K562 (cell line): ENCODE measurements at regions not wholly inside any gene's neighbourhood (a gene's known extent, or its start where the extent isn't known, plus 50 kb on each side); places are given as distances from the start of the nearest gene placed in this dataset.

Experiments
- ATAC-seq: fragments of 200-7000 bp; cut with Tn5 transposase; 3 replicates; pipeline ENCODE4 v1.9.1; 2020; ENCODE audit warnings: moderate library complexity
- BruUV-seq: library from RNA; stranded (reverse); fragments of 400-500 nt; replicated peaks from 2 replicates; lab custom pipeline; 2021; lab: Mats Ljungman, UMichigan
- CTCF ChIA-PET: fragments of 300-600 bp; formaldehyde crosslinking; extraction: SDS; loops from one replicate; lab custom pipeline; 2021; ENCODE audit warnings: low intra/inter-chr PET ratio; lab: Yijun Ruan, JAX
- POLR2A ChIA-PET: fragments of 300-600, 350-650 bp; sonication (Branson Sonifier 250); formaldehyde crosslinking; extraction: SDS; loops from one replicate; lab custom pipeline; 2021; ENCODE audit warnings: antibody characterized with exemption, inconsistent platforms; lab: Yijun Ruan, JAX
- DNase-seq, 4 experiments: peaks; one replicate each; pipeline versions ENCODE4 v3.0.0 to v3.0.0-alpha.2; 2011 to 2018; ENCODE audit warnings: low spot score in 3 of 4, mixed read lengths in 3 of 4; ENCODE audit errors: extremely low read depth in 1 of 4
- FAIRE-seq: peaks from 2 replicates; lab custom pipeline; 2011; peaks lifted over from hg19 to GRCh38; lab: Jason Lieb, UNC
- H2AFZ ChIP-seq: 2 replicates; pipeline ENCODE4 v1.6.0; 2011; ENCODE audit warnings: low read depth, low read length, control low read depth, inconsistent platforms
- H3K27ac ChIP-seq: fragments of 200-600 bp; 3 replicates; pipeline ENCODE4 v1.8.0; 2011; ENCODE audit warnings: low read depth, mild to moderate bottlenecking, control low read depth, inconsistent platforms, low read length, moderate library complexity, mixed read lengths; ENCODE audit errors: extremely low read depth
- H3K27me3 ChIP-seq, 2 experiments: fragments of 300-600 bp in 1 of 2; 2 replicates in 1 of 2; 3 replicates in 1 of 2; pipeline versions ENCODE4 v1.6.0 to v1.8.0; 2011; ENCODE audit warnings: inconsistent platforms in 2 of 2, low read length in 2 of 2, mild to moderate bottlenecking in 1 of 2, mixed read lengths in 1 of 2, moderate library complexity in 1 of 2; ENCODE audit not compliant: control insufficient read depth in 2 of 2, insufficient read depth in 2 of 2
- H3K36me3 ChIP-seq: fragments of 300-600 bp; 3 replicates; pipeline ENCODE4 v1.8.0; 2011; ENCODE audit warnings: mild to moderate bottlenecking, low read length, inconsistent platforms; ENCODE audit not compliant: control insufficient read depth, insufficient read depth
- H3K4me1 ChIP-seq, 2 experiments: fragments of 200-600 bp in 1 of 2; replicated peaks in 1 of 2; 2 replicates in 1 of 2; 3 replicates in 1 of 2; pipeline versions ENCODE4 v1.5.1 to v1.8.0; 2011; ENCODE audit warnings: inconsistent platforms in 2 of 2, low read length in 2 of 2, mild to moderate bottlenecking in 1 of 2, mixed read lengths in 1 of 2, moderate library complexity in 1 of 2; ENCODE audit not compliant: control insufficient read depth in 2 of 2, insufficient read depth in 2 of 2
- H3K4me2 ChIP-seq: 2 replicates; pipeline ENCODE4 v1.6.1; 2011; ENCODE audit warnings: low read length, control low read depth, inconsistent platforms, mixed read lengths; ENCODE audit not compliant: insufficient read depth
- H3K4me3 ChIP-seq: fragments of 200-600 bp; sonication (generic), shearing (Covaris generic); 2 replicates; pipeline ENCODE4 v1.5.1; 2016; ENCODE audit warnings: control low read depth, inconsistent platforms
- H3K79me2 ChIP-seq: fragments of 200-600 bp; 3 replicates; pipeline ENCODE4 v1.8.0; 2011; ENCODE audit warnings: low read length, inconsistent platforms; ENCODE audit not compliant: control insufficient read depth, insufficient read depth
- H3K9ac ChIP-seq, 2 experiments: 2 replicates each; pipeline versions ENCODE4 v1.6.0 to v1.6.1; 2011; ENCODE audit warnings: low read depth in 2 of 2, low read length in 2 of 2, control low read depth in 1 of 2, inconsistent platforms in 1 of 2, mild to moderate bottlenecking in 1 of 2, mixed read lengths in 1 of 2; ENCODE audit not compliant: insufficient read depth in 1 of 2
- H3K9me1 ChIP-seq: one replicate; pipeline ENCODE4 v1.6.0; 2011; ENCODE audit warnings: inconsistent platforms, mild to moderate bottlenecking, low read length, moderate library complexity; ENCODE audit not compliant: control insufficient read depth, insufficient read depth
- H3K9me3 ChIP-seq: replicated peaks from 2 replicates; pipeline ENCODE4 v1.5.1; 2011; ENCODE audit warnings: low read depth, low read length, inconsistent platforms; ENCODE audit not compliant: control insufficient read depth, insufficient read depth
- H4K20me1 ChIP-seq: replicated peaks from 2 replicates; pipeline ENCODE4 v1.6.1; 2011; ENCODE audit warnings: low read length, inconsistent platforms, mixed read lengths; ENCODE audit not compliant: control insufficient read depth, insufficient read depth
- ELF4 ChIP-seq: fragments of 450-650 bp; formaldehyde crosslinking; IDR thresholded peaks from 2 replicates; pipeline ENCODE4 v1.4.0; 2022; ENCODE audit warnings: missing genetic modification characterization
- HNRNPK ChIP-seq: fragments of 200-400 bp; formaldehyde crosslinking; IDR thresholded peaks from one replicate; pipeline ENCODE4 v1.6.1; 2018; ENCODE audit warnings: mild to moderate bottlenecking, low read depth, low read length; ENCODE audit not compliant: poor library complexity, severe bottlenecking
- NR2C1 ChIP-seq, 2 experiments: fragments of 450-650 bp; IDR thresholded peaks; 2 replicates each; pipeline ENCODE4 v1.6.1; 2017; ENCODE audit warnings: mild to moderate bottlenecking in 2 of 2, antibody characterized with exemption in 1 of 2, inconsistent platforms in 1 of 2, missing compliant biosample characterization in 1 of 2, missing genetic modification characterization in 1 of 2
- SAP30 ChIP-seq: fragments of 200-600 bp; sonication (generic); IDR thresholded peaks from 2 replicates; pipeline ENCODE4 v1.6.1; 2012; ENCODE audit warnings: borderline replicate concordance, low read depth, mild to moderate bottlenecking, moderate library complexity, low read length, control low read depth, inconsistent platforms; ENCODE audit not compliant: insufficient read depth, poor library complexity, severe bottlenecking
- ZC3H11A ChIP-seq: IDR thresholded peaks from 2 replicates; pipeline ENCODE4 v1.6.1; 2012; ENCODE audit warnings: low read depth, low read length, improper control_type of control experiment
- WGBS: fragments of 100-300 bp; shearing (Covaris generic); methylation state at CpG from one replicate; pipeline ENCODE4 v1.1.6; 2016; ENCODE audit warnings: low coverage, mixed read lengths; ENCODE audit not compliant: insufficient coverage; ENCODE audit errors: missing lambda C conversion rate; 5-methylcytosine and 5-hydroxymethylcytosine counted together
- in situ Hi-C: fragments of 300-500 bp; cut with MboI; formaldehyde crosslinking; loops from 4 replicates; pipeline ENCODE4 v1.15.0; 2018; ENCODE audit warnings: inconsistent platforms, mixed read lengths
- intact Hi-C: fragments of 100-400 bp; cut with micrococcal nuclease; formaldehyde crosslinking; loops from 2 replicates; pipeline ENCODE4 v1.14.2; 2022
- TF ChIP-seq, protein P1 (sequence below): sonication (generic); formaldehyde crosslinking; IDR thresholded peaks from 2 replicates; pipeline ENCODE4 v1.8.0; 2023; ENCODE audit warnings: missing genetic modification reagents, mild to moderate bottlenecking, borderline replicate concordance
- TF ChIP-seq, protein P2 (sequence below), 2 experiments: IDR thresholded peaks in 1 of 2; conservative IDR thresholded peaks in 1 of 2; 2 replicates each; pipeline ENCODE4 v1.6.1; 2016; ENCODE audit warnings: low read depth in 2 of 2, mild to moderate bottlenecking in 1 of 2, missing compliant biosample characterization in 1 of 2, missing genetic modification characterization in 1 of 2, moderate library complexity in 1 of 2

DNA sequence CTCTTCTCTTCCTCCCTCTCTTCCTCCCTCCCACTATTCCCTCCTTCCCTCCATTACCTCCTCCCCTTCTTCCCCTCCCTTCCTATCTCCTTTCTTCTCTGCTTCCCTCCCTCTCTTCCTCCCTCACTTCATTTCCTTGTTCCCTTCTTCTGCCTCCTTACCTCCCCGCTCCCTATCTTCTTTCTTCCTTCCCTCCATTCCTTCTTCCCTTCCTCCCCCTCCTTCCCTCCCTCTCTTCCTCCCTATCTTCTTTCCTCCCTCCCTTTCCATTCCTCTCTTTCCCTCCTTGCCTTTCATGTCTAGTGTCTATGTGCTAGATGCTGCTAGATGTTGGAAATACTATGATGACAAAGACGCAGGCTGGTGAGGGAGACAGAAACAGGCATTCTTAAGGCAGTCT lies 246.0 kb downstream of the TDRD15 start:
- no peak for DNase-seq

DNA sequence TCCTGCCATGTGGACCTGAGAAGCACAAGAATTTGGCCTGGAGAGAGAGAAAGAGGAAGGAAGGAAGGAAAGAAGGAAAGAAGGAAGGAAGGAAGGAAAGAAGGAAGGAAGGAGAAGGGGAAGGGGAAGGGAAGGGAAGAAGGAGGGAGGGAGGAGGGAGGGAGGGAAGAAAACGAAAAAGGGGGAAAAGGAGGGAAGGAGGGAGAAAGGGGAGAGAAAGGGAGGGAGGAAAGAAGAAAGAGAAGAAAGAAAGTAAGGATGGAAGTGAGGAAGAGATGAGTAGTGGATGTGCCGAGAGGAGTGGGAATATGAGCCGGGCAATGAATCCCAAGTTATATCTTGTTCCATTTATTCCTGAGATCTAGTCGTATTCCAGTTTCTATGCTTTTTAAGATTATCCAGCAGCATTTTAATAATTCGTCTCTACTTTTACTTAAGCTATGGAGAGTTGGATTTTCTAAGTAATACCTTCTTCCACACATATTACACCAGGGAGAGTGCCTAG lies 247.8 kb downstream of the TDRD15 start:
- no peaks in the 10 kb centered on the region for H3K9me3 ChIP-seq
- no peak overlapping the region for H2AFZ ChIP-seq
- no peaks in the 10 kb centered on the region for H3K36me3 ChIP-seq
- WGBS = 0% methylated on average over 4 of the region's 5 CpGs
- FAIRE-seq (no peak), DNase-seq (no peak), ATAC-seq (no peak)
- no peak overlapping the region for H3K9ac ChIP-seq
- in situ Hi-C loops = no loop called here
- ChIA-PET CTCF (no interaction called here), POLR2A (no interaction called here)
- no peaks in the 10 kb centered on the region for H3K79me2 ChIP-seq
- no peaks in the 10 kb centered on the region for H3K27me3 ChIP-seq
- no peak overlapping the region for H3K27ac ChIP-seq
- BruUV-seq = no TSS peak
- no peak overlapping the region for H3K4me2 ChIP-seq
- no peaks in the 10 kb centered on the region for H3K9me1 ChIP-seq
- H3K4me3 ChIP-seq = no peak overlapping the region
- intact Hi-C loops = no loop called here
- H4K20me1 ChIP-seq = no peaks in the 10 kb centered on the region
- H3K4me1 ChIP-seq = no peaks in the 10 kb centered on the region
- TF ChIP-seq ZC3H11A (no peak), HNRNPK (peak; percentile 33), NR2C1 (IDR thresholded peaks at IDR 0.05) (no peak), NR2C1 (tag; IDR thresholded peaks at IDR 0.05) (no peak)
- TF ChIP-seq, protein P1, sequence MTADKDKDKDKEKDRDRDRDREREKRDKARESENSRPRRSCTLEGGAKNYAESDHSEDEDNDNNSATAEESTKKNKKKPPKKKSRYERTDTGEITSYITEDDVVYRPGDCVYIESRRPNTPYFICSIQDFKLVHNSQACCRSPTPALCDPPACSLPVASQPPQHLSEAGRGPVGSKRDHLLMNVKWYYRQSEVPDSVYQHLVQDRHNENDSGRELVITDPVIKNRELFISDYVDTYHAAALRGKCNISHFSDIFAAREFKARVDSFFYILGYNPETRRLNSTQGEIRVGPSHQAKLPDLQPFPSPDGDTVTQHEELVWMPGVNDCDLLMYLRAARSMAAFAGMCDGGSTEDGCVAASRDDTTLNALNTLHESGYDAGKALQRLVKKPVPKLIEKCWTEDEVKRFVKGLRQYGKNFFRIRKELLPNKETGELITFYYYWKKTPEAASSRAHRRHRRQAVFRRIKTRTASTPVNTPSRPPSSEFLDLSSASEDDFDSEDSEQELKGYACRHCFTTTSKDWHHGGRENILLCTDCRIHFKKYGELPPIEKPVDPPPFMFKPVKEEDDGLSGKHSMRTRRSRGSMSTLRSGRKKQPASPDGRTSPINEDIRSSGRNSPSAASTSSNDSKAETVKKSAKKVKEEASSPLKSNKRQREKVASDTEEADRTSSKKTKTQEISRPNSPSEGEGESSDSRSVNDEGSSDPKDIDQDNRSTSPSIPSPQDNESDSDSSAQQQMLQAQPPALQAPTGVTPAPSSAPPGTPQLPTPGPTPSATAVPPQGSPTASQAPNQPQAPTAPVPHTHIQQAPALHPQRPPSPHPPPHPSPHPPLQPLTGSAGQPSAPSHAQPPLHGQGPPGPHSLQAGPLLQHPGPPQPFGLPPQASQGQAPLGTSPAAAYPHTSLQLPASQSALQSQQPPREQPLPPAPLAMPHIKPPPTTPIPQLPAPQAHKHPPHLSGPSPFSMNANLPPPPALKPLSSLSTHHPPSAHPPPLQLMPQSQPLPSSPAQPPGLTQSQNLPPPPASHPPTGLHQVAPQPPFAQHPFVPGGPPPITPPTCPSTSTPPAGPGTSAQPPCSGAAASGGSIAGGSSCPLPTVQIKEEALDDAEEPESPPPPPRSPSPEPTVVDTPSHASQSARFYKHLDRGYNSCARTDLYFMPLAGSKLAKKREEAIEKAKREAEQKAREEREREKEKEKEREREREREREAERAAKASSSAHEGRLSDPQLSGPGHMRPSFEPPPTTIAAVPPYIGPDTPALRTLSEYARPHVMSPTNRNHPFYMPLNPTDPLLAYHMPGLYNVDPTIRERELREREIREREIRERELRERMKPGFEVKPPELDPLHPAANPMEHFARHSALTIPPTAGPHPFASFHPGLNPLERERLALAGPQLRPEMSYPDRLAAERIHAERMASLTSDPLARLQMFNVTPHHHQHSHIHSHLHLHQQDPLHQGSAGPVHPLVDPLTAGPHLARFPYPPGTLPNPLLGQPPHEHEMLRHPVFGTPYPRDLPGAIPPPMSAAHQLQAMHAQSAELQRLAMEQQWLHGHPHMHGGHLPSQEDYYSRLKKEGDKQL (CRISPR knock-in tag) = no peak
- TF ChIP-seq, protein P2, sequence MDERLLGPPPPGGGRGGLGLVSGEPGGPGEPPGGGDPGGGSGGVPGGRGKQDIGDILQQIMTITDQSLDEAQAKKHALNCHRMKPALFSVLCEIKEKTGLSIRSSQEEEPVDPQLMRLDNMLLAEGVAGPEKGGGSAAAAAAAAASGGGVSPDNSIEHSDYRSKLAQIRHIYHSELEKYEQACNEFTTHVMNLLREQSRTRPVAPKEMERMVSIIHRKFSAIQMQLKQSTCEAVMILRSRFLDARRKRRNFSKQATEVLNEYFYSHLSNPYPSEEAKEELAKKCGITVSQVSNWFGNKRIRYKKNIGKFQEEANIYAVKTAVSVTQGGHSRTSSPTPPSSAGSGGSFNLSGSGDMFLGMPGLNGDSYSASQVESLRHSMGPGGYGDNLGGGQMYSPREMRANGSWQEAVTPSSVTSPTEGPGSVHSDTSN (CRISPR knock-in tag; IDR thresholded peaks at IDR 0.05; ENCODE audit: low read depth) = no peak
- TF ChIP-seq, protein P2 (tag; conservative IDR thresholded peaks at IDR 0.05; ENCODE audit: low read depth) = no peak

More for the DNA sequence above, 246.0 kb downstream of the TDRD15 start:
- Histone ChIP-seq H3K4me1 (no peaks in the 10 kb centered on the region), H3K27me3 (no peaks in the 10 kb centered on the region), H3K27ac (no peak overlapping the region), H3K4me2 (no peak overlapping the region)
- no peak for ATAC-seq
- POLR2A ChIA-PET = no interaction called here
- in situ Hi-C loops = no loop called here
- TF ChIP-seq ELF4 (CRISPR knock-in tag) (0 out of 2 replicates have a peak, but pooled peaks have one; percentile 32), SAP30 (no peak)
- TF ChIP-seq, all 486 proteins: peak for 1
- intact Hi-C loops = no loop called here
- no TSS peak for BruUV-seq
- H4K20me1 ChIP-seq = no peaks in the 10 kb centered on the region
- H3K4me3 ChIP-seq = no peak overlapping the region
- no peak overlapping the region for H2AFZ ChIP-seq
- 0% methylated on average over 1 of the region's 2 CpGs for WGBS
- no peaks in the 10 kb centered on the region for H3K9me1 ChIP-seq
- no peaks in the 10 kb centered on the region for H3K9me3 ChIP-seq
- CTCF ChIA-PET = no interaction called here
- no peak for FAIRE-seq
- no peak overlapping the region for H3K9ac ChIP-seq
- H3K79me2 ChIP-seq = no peaks in the 10 kb centered on the region
- H3K36me3 ChIP-seq = no peaks in the 10 kb centered on the region
